K562 (cell line): ENCODE measurements at regions not wholly inside any gene's neighbourhood (a gene's known extent, or its start where the extent isn't known, plus 50 kb on each side); places are given as distances from the start of the nearest gene placed in this dataset.

Source experiments
- ATAC-seq: fragments of 200-7000 bp; cut with Tn5 transposase; 3 replicates; pipeline ENCODE4 v1.9.1; 2020; ENCODE audit warnings: moderate library complexity
- BruUV-seq: library from RNA; stranded (reverse); fragments of 400-500 nt; replicated peaks from 2 replicates; lab custom pipeline; 2021; lab: Mats Ljungman, UMichigan
- CTCF ChIA-PET: fragments of 300-600 bp; formaldehyde crosslinking; extraction: SDS; loops from one replicate; lab custom pipeline; 2021; ENCODE audit warnings: low intra/inter-chr PET ratio; lab: Yijun Ruan, JAX
- POLR2A ChIA-PET: fragments of 300-600, 350-650 bp; sonication (Branson Sonifier 250); formaldehyde crosslinking; extraction: SDS; loops from one replicate; lab custom pipeline; 2021; ENCODE audit warnings: antibody characterized with exemption, inconsistent platforms; lab: Yijun Ruan, JAX
- DNase-seq, 4 experiments: peaks; one replicate each; pipeline versions ENCODE4 v3.0.0 to v3.0.0-alpha.2; 2011 to 2018; ENCODE audit warnings: low spot score in 3 of 4, mixed read lengths in 3 of 4; ENCODE audit errors: extremely low read depth in 1 of 4
- FAIRE-seq: peaks from 2 replicates; lab custom pipeline; 2011; peaks lifted over from hg19 to GRCh38; lab: Jason Lieb, UNC
- H2AFZ ChIP-seq: 2 replicates; pipeline ENCODE4 v1.6.0; 2011; ENCODE audit warnings: low read depth, low read length, control low read depth, inconsistent platforms
- H3K27ac ChIP-seq: fragments of 200-600 bp; 3 replicates; pipeline ENCODE4 v1.8.0; 2011; ENCODE audit warnings: low read depth, mild to moderate bottlenecking, control low read depth, inconsistent platforms, low read length, moderate library complexity, mixed read lengths; ENCODE audit errors: extremely low read depth
- H3K27me3 ChIP-seq, 2 experiments: fragments of 300-600 bp in 1 of 2; 2 replicates in 1 of 2; 3 replicates in 1 of 2; pipeline versions ENCODE4 v1.6.0 to v1.8.0; 2011; ENCODE audit warnings: inconsistent platforms in 2 of 2, low read length in 2 of 2, mild to moderate bottlenecking in 1 of 2, mixed read lengths in 1 of 2, moderate library complexity in 1 of 2; ENCODE audit not compliant: control insufficient read depth in 2 of 2, insufficient read depth in 2 of 2
- H3K36me3 ChIP-seq: fragments of 300-600 bp; 3 replicates; pipeline ENCODE4 v1.8.0; 2011; ENCODE audit warnings: mild to moderate bottlenecking, low read length, inconsistent platforms; ENCODE audit not compliant: control insufficient read depth, insufficient read depth
- H3K4me1 ChIP-seq, 2 experiments: fragments of 200-600 bp in 1 of 2; replicated peaks in 1 of 2; 2 replicates in 1 of 2; 3 replicates in 1 of 2; pipeline versions ENCODE4 v1.5.1 to v1.8.0; 2011; ENCODE audit warnings: inconsistent platforms in 2 of 2, low read length in 2 of 2, mild to moderate bottlenecking in 1 of 2, mixed read lengths in 1 of 2, moderate library complexity in 1 of 2; ENCODE audit not compliant: control insufficient read depth in 2 of 2, insufficient read depth in 2 of 2
- H3K4me2 ChIP-seq: 2 replicates; pipeline ENCODE4 v1.6.1; 2011; ENCODE audit warnings: low read length, control low read depth, inconsistent platforms, mixed read lengths; ENCODE audit not compliant: insufficient read depth
- H3K4me3 ChIP-seq: fragments of 200-600 bp; sonication (generic), shearing (Covaris generic); 2 replicates; pipeline ENCODE4 v1.5.1; 2016; ENCODE audit warnings: control low read depth, inconsistent platforms
- H3K79me2 ChIP-seq: fragments of 200-600 bp; 3 replicates; pipeline ENCODE4 v1.8.0; 2011; ENCODE audit warnings: low read length, inconsistent platforms; ENCODE audit not compliant: control insufficient read depth, insufficient read depth
- H3K9ac ChIP-seq, 2 experiments: 2 replicates each; pipeline versions ENCODE4 v1.6.0 to v1.6.1; 2011; ENCODE audit warnings: low read depth in 2 of 2, low read length in 2 of 2, control low read depth in 1 of 2, inconsistent platforms in 1 of 2, mild to moderate bottlenecking in 1 of 2, mixed read lengths in 1 of 2; ENCODE audit not compliant: insufficient read depth in 1 of 2
- H3K9me1 ChIP-seq: one replicate; pipeline ENCODE4 v1.6.0; 2011; ENCODE audit warnings: inconsistent platforms, mild to moderate bottlenecking, low read length, moderate library complexity; ENCODE audit not compliant: control insufficient read depth, insufficient read depth
- H3K9me3 ChIP-seq: replicated peaks from 2 replicates; pipeline ENCODE4 v1.5.1; 2011; ENCODE audit warnings: low read depth, low read length, inconsistent platforms; ENCODE audit not compliant: control insufficient read depth, insufficient read depth
- H4K20me1 ChIP-seq: replicated peaks from 2 replicates; pipeline ENCODE4 v1.6.1; 2011; ENCODE audit warnings: low read length, inconsistent platforms, mixed read lengths; ENCODE audit not compliant: control insufficient read depth, insufficient read depth
- ATF7 ChIP-seq: fragments of 450-650 bp; IDR thresholded peaks from 2 replicates; pipeline ENCODE4 v1.7.1; 2014; ENCODE audit warnings: mild to moderate bottlenecking, moderate library complexity
- BCLAF1 ChIP-seq, 2 experiments: fragments of 450-650 bp in 1 of 2; IDR thresholded peaks; 2 replicates each; pipeline ENCODE4 v1.6.1; 2011 to 2017; ENCODE audit warnings: low read depth in 2 of 2, antibody characterized with exemption in 1 of 2, borderline replicate concordance in 1 of 2, low read length in 1 of 2, mild to moderate bottlenecking in 1 of 2, mixed read lengths in 1 of 2; ENCODE audit not compliant: control insufficient read depth in 1 of 2
- CHCHD3 ChIP-seq: fragments of 250-450 bp; sonication (Bioruptor Pico); IDR thresholded peaks from 2 replicates; pipeline ENCODE4 v2.1.2; 2022; ENCODE audit warnings: mild to moderate bottlenecking
- MECOM ChIP-seq: fragments of 250-450 bp; sonication (Bioruptor Pico); IDR thresholded peaks from 2 replicates; pipeline ENCODE4 v1.8.0; 2022; ENCODE audit warnings: inconsistent platforms
- RBM22 ChIP-seq: fragments of 200-400 bp; formaldehyde crosslinking; IDR thresholded peaks from 2 replicates; pipeline ENCODE4 v1.6.1; 2018; ENCODE audit warnings: low read length, low read depth; ENCODE audit not compliant: poor library complexity, severe bottlenecking
- RNF2 ChIP-seq: sonication (generic); IDR thresholded peaks from 2 replicates; pipeline ENCODE4 v1.6.1; 2016
- SMARCA5 ChIP-seq: fragments of 450-650 bp; IDR thresholded peaks from 2 replicates; pipeline ENCODE4 v1.6.1; 2016
- SUPT5H ChIP-seq: fragments of 450-650 bp; IDR thresholded peaks from 2 replicates; pipeline ENCODE4 v1.6.1; 2016
- ZKSCAN8 ChIP-seq: fragments of 200-800 bp; sonication (Bioruptor generic); IDR thresholded peaks from 2 replicates; pipeline ENCODE4 v1.6.1; 2016; ENCODE audit warnings: missing genetic modification characterization, missing compliant biosample characterization
- ZNF436 ChIP-seq: fragments of 250-450, 450-650 bp; sonication (Bioruptor Pico); formaldehyde crosslinking; IDR thresholded peaks from 2 replicates; pipeline ENCODE4 v1.7.0; 2020; ENCODE audit warnings: mild to moderate bottlenecking
- ZNF655 ChIP-seq: fragments of 250-450 bp; sonication (Bioruptor Pico); IDR thresholded peaks from 2 replicates; pipeline ENCODE4 v1.5.0; 2021
- WGBS: fragments of 100-300 bp; shearing (Covaris generic); methylation state at CpG from one replicate; pipeline ENCODE4 v1.1.6; 2016; ENCODE audit warnings: low coverage, mixed read lengths; ENCODE audit not compliant: insufficient coverage; ENCODE audit errors: missing lambda C conversion rate; 5-methylcytosine and 5-hydroxymethylcytosine counted together
- in situ Hi-C: fragments of 300-500 bp; cut with MboI; formaldehyde crosslinking; loops from 4 replicates; pipeline ENCODE4 v1.15.0; 2018; ENCODE audit warnings: inconsistent platforms, mixed read lengths
- intact Hi-C: fragments of 100-400 bp; cut with micrococcal nuclease; formaldehyde crosslinking; loops from 2 replicates; pipeline ENCODE4 v1.14.2; 2022

- Histone ChIP-seq H3K4me3 (no peak overlapping the region), H3K79me2 (no peaks in the 10 kb centered on the region), H3K9me3 (no peaks in the 10 kb centered on the region), H3K4me2 (no peak overlapping the region), H3K9me1 (no peaks in the 10 kb centered on the region), H2AFZ (no peak overlapping the region), H3K4me1 (no peaks in the 10 kb centered on the region), H3K36me3 (no peaks in the 10 kb centered on the region), H3K27ac (no peak overlapping the region), H3K9ac (no peak overlapping the region), H3K27me3 (no peaks in the 10 kb centered on the region), H4K20me1 (no peaks in the 10 kb centered on the region)
- TF ChIP-seq ZKSCAN8 (CRISPR knock-in tag), result no peak
- no peak for TF ChIP-seq ATF7
- TF ChIP-seq SMARCA5, result no peak
- TF ChIP-seq CHCHD3 (CRISPR knock-in tag), result no peak
- TF ChIP-seq BCLAF1 (IDR thresholded peaks at IDR 0.05; ENCODE audit: borderline replicate concordance in 1 of 2, control insufficient read depth in 1 of 2, low read depth in 2 of 2, low read length in 1 of 2), result no peak
- TF ChIP-seq SUPT5H, result no peak
- TF ChIP-seq ZNF655 (CRISPR knock-in tag), result no peak
- no peak for TF ChIP-seq ZNF436 (CRISPR knock-in tag)
- no peak for TF ChIP-seq RBM22
- TF ChIP-seq RNF2, result no peak
- TF ChIP-seq MECOM (CRISPR knock-in tag), result no peak
- FAIRE-seq (no peak), DNase-seq (no peak), ATAC-seq (no peak)
- intact Hi-C loops (loop anchor here (5.0 kb wide), 1 partner anchor 401 kb away; no protein-coding TSS in a partner anchor), in situ Hi-C loops (no loop called here)
- ChIA-PET POLR2A (no interaction called here), CTCF (no interaction called here)
- BruUV-seq, result no TSS peak
- WGBS, result 0% methylated on average over 2 of the region's 2 CpGs
These were observed 471.7 kb upstream of the SYT1 start for GRCh38 chr12:78392918-78393317.
